ENCODE measurements at regions not wholly inside any gene's neighbourhood (a gene's known extent, or its start where the extent isn't known, plus 50 kb on each side); places are given as distances from the start of the nearest gene placed in this dataset.

DNA sequence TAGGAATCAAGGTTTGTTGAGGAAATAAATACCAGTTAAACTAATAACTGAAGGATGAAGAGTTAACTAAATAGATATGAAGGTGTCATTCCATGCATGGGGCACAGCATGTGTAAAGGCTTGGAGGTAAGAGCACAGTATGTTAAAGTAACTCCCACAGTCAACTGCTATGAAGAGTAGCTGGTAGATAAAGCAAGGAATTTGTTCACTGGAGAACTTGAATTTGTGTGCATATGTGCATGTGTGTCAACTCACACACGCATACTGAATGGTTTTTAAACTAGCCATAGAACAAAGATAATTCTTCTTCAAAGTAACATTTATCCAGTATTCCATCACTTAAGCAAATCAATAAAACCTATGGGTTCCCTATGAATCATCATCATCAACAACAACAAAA, 135.9 kb downstream of the FAM76B start:
- H2BK120ac ChIP-seq (ENCODE audit: low read depth, low read length), result no peak overlapping the region
- H3K56ac ChIP-seq (ENCODE audit: low read length), result no peak overlapping the region
- no peak overlapping the region for H2BK15ac ChIP-seq (replicated peaks; ENCODE audit: low read depth)
- H4K8ac ChIP-seq (ENCODE audit: low read depth, low read length), result no peak overlapping the region
- DNase-seq, result peak; percentile 12
- H3K4me3 ChIP-seq (ENCODE audit: low read length), result no peak overlapping the region
- no peak overlapping the region for H4K5ac ChIP-seq (ENCODE audit: low read length)
- no peak overlapping the region for H3K18ac ChIP-seq (ENCODE audit: low read length)
- H3K36me3 ChIP-seq (ENCODE audit: control insufficient read depth, insufficient read depth, low read length), result no peaks in the 10 kb centered on the region
- H3K4me2 ChIP-seq (ENCODE audit: low read length), result no peak overlapping the region
- H2BK5ac ChIP-seq (ENCODE audit: low read length), result no peak overlapping the region
- H3K23ac ChIP-seq (ENCODE audit: low read length), result no peak overlapping the region
- no peak overlapping the region for H3K9ac ChIP-seq (ENCODE audit: low read length)
- no peaks in the 10 kb centered on the region for H3K27me3 ChIP-seq (ENCODE audit: insufficient read depth, low read length, poor library complexity)
- H3K79me2 ChIP-seq (ENCODE audit: control insufficient read depth, insufficient read depth, low read length), result no peaks in the 10 kb centered on the region
- H3K79me1 ChIP-seq (ENCODE audit: low read length), result no peaks in the 10 kb centered on the region
- no peak overlapping the region for H3K4ac ChIP-seq (ENCODE audit: low read depth, low read length)
- no CpG with 5 or more reads among the region's 1 CpG for WGBS (ENCODE audit: extremely low coverage, insufficient coverage, low lambda C conversion rate)
- H3K4me1 ChIP-seq (ENCODE audit: control insufficient read depth, low read depth, low read length), result peaks cover 3% of the 10 kb centered on the region
- H3K27ac ChIP-seq (ENCODE audit: low read depth, low read length), result no peak overlapping the region
- no peak overlapping the region for H2AK5ac ChIP-seq (ENCODE audit: low read length)

DNA sequence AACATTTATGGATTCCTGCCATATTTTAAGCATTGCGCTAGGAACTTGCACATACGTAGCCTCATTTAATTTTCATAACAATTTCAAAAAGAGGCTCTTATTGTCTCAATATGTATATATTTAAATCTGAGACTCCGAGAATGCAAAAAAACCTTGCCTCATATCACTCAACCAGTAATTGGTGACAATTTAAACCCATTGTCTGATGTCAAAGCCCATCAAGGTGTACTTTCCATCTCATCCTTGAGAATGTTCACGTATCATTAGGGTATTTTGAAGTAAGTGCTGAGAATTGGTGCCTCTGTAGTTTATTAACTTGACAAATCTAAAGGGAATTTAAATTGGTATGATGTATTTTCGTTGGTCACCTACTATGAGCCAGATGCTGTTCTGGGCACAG, 136.5 kb downstream of the FAM76B start:
- Histone ChIP-seq H3K79me1 (ENCODE audit: low read length) (no peaks in the 10 kb centered on the region), H4K5ac (ENCODE audit: low read length) (no peak overlapping the region), H3K27me3 (ENCODE audit: insufficient read depth, low read length, poor library complexity) (no peaks in the 10 kb centered on the region), H3K9ac (ENCODE audit: low read length) (no peak overlapping the region), H3K4ac (ENCODE audit: low read depth, low read length) (no peak overlapping the region), H4K8ac (ENCODE audit: low read depth, low read length) (peak overlapping the region; percentile 28), H3K36me3 (ENCODE audit: control insufficient read depth, insufficient read depth, low read length) (no peaks in the 10 kb centered on the region), H3K79me2 (ENCODE audit: control insufficient read depth, insufficient read depth, low read length) (no peaks in the 10 kb centered on the region), H3K4me1 (ENCODE audit: control insufficient read depth, low read depth, low read length) (peaks cover 3% of the 10 kb centered on the region), H3K4me2 (ENCODE audit: low read length) (no peak overlapping the region), H3K23ac (ENCODE audit: low read length) (no peak overlapping the region), H3K56ac (ENCODE audit: low read length) (no peak overlapping the region), H3K27ac (ENCODE audit: low read depth, low read length) (no peak overlapping the region), H2BK5ac (ENCODE audit: low read length) (no peak overlapping the region), H3K18ac (ENCODE audit: low read length) (no peak overlapping the region), H2AK5ac (ENCODE audit: low read length) (no peak overlapping the region), H3K4me3 (ENCODE audit: low read length) (no peak overlapping the region), H2BK15ac (replicated peaks; ENCODE audit: low read depth) (no peak overlapping the region), H2BK120ac (ENCODE audit: low read depth, low read length) (no peak overlapping the region)
- no peak for DNase-seq
- no CpG with 5 or more reads among the region's 5 CpGs for WGBS (ENCODE audit: extremely low coverage, insufficient coverage, low lambda C conversion rate)

DNA sequence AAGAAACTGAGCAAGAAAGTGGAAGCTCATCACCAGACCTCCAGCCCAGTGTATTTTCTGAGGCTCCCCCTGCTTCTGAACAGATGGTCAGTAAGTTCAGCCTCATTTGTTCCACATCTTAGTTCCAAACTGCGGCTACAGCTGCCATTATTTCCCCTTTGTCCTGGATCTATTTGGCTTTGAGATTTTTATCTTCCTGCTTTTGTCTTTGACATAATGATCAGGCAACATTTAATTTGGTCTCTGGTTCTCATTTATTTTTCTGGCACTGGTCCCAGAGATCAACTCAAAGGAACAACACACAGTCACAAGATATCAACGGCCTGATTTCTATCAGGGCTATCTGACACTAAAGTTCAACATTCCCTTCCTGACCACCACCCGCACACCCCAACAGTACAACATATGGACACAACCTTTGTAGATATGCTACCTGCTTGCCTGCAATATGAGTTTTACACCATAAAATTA, 137.5 kb downstream of the FAM76B start:
- Histone ChIP-seq H2BK5ac (ENCODE audit: low read length) (no peak overlapping the region), H3K9ac (ENCODE audit: low read length) (no peak overlapping the region), H3K79me1 (ENCODE audit: low read length) (no peaks in the 10 kb centered on the region), H3K4me3 (ENCODE audit: low read length) (no peak overlapping the region), H4K5ac (ENCODE audit: low read length) (no peak overlapping the region), H3K79me2 (ENCODE audit: control insufficient read depth, insufficient read depth, low read length) (no peaks in the 10 kb centered on the region), H3K4me2 (ENCODE audit: low read length) (no peak overlapping the region), H2BK15ac (replicated peaks; ENCODE audit: low read depth) (no peak overlapping the region), H3K4me1 (ENCODE audit: control insufficient read depth, low read depth, low read length) (peaks cover 3% of the 10 kb centered on the region), H3K27me3 (ENCODE audit: insufficient read depth, low read length, poor library complexity) (no peaks in the 10 kb centered on the region), H3K4ac (ENCODE audit: low read depth, low read length) (no peak overlapping the region), H2AK5ac (ENCODE audit: low read length) (no peak overlapping the region), H3K36me3 (ENCODE audit: control insufficient read depth, insufficient read depth, low read length) (no peaks in the 10 kb centered on the region), H3K56ac (ENCODE audit: low read length) (no peak overlapping the region), H2BK120ac (ENCODE audit: low read depth, low read length) (no peak overlapping the region), H3K27ac (ENCODE audit: low read depth, low read length) (no peak overlapping the region), H3K23ac (ENCODE audit: low read length) (no peak overlapping the region), H4K8ac (ENCODE audit: low read depth, low read length) (no peak overlapping the region), H3K18ac (ENCODE audit: low read length) (no peak overlapping the region)
- DNase-seq, result no peak
- no CpG with 5 or more reads among the region's 3 CpGs for WGBS (ENCODE audit: extremely low coverage, insufficient coverage, low lambda C conversion rate)

DNA sequence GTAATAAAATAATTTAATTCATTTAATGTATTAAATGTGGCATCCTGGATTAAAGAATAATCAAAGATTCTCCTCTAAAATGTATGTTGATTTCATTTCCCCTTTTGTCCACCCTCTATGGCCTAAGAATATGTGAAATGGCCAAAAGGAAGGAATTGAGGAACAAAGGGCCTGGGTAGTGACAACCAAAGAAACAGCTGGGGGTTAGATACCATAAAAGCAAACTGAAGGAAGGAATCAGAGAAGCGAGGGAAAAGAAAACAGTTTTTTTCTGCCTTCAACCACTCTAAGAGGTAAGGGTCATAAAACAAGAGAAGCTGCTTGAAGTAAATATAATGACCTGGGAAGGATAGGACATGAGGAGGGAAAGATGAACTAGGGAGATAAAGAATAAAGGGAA, 139.3 kb downstream of the FAM76B start:
- Histone ChIP-seq H2BK5ac (ENCODE audit: low read length) (no peak overlapping the region), H3K9ac (ENCODE audit: low read length) (no peak overlapping the region), H3K36me3 (ENCODE audit: control insufficient read depth, insufficient read depth, low read length) (no peaks in the 10 kb centered on the region), H3K79me1 (ENCODE audit: low read length) (no peaks in the 10 kb centered on the region), H3K4me3 (ENCODE audit: low read length) (no peak overlapping the region), H4K8ac (ENCODE audit: low read depth, low read length) (no peak overlapping the region), H3K27ac (ENCODE audit: low read depth, low read length) (no peak overlapping the region), H2AK5ac (ENCODE audit: low read length) (no peak overlapping the region), H3K23ac (ENCODE audit: low read length) (no peak overlapping the region), H3K18ac (ENCODE audit: low read length) (no peak overlapping the region), H3K79me2 (ENCODE audit: control insufficient read depth, insufficient read depth, low read length) (no peaks in the 10 kb centered on the region), H3K56ac (ENCODE audit: low read length) (no peak overlapping the region), H3K4me1 (ENCODE audit: control insufficient read depth, low read depth, low read length) (peaks cover 3% of the 10 kb centered on the region), H4K5ac (ENCODE audit: low read length) (no peak overlapping the region), H2BK15ac (replicated peaks; ENCODE audit: low read depth) (no peak overlapping the region), H2BK120ac (ENCODE audit: low read depth, low read length) (no peak overlapping the region), H3K4me2 (ENCODE audit: low read length) (no peak overlapping the region), H3K4ac (ENCODE audit: low read depth, low read length) (no peak overlapping the region), H3K27me3 (ENCODE audit: insufficient read depth, low read length, poor library complexity) (no peaks in the 10 kb centered on the region)
- peak; percentile 71 for DNase-seq
- WGBS (ENCODE audit: extremely low coverage, insufficient coverage, low lambda C conversion rate), result no CpG with 5 or more reads among the region's 1 CpG

DNA sequence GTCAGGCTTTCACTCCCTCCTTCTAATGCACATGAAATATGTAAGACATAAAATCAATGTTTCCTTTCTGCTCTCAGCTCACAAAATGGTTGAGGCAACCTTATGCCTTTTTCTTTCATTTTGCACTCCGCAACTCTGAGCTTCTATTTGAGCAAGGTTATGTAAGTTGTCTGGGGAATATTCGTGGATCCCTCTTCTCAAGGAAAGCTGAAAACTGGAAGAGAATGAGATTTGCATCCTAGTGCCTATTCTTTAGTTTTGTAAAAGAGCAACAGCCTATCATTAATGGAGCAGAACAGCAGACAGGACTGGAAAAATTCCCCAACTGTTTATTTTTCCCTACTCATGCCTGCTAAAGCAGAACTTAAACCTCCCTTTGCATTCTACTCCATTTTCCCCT, 141.7 kb downstream of the FAM76B start:
- no peak overlapping the region for H3K56ac ChIP-seq (ENCODE audit: low read length)
- H3K4me2 ChIP-seq (ENCODE audit: low read length), result no peak overlapping the region
- H3K79me2 ChIP-seq (ENCODE audit: control insufficient read depth, insufficient read depth, low read length), result no peaks in the 10 kb centered on the region
- no peak overlapping the region for H3K9ac ChIP-seq (ENCODE audit: low read length)
- H4K5ac ChIP-seq (ENCODE audit: low read length), result no peak overlapping the region
- H3K4me3 ChIP-seq (ENCODE audit: low read length), result no peak overlapping the region
- no CpG with 5 or more reads among the region's 2 CpGs for WGBS (ENCODE audit: extremely low coverage, insufficient coverage, low lambda C conversion rate)
- peaks cover 3% of the 10 kb centered on the region for H3K4me1 ChIP-seq (ENCODE audit: control insufficient read depth, low read depth, low read length)
- peak overlapping the region; percentile 45 for H2BK15ac ChIP-seq (replicated peaks; ENCODE audit: low read depth)
- H3K79me1 ChIP-seq (ENCODE audit: low read length), result no peaks in the 10 kb centered on the region
- H3K18ac ChIP-seq (ENCODE audit: low read length), result no peak overlapping the region
- H2BK5ac ChIP-seq (ENCODE audit: low read length), result no peak overlapping the region
- H3K27ac ChIP-seq (ENCODE audit: low read depth, low read length), result no peak overlapping the region
- H3K23ac ChIP-seq (ENCODE audit: low read length), result no peak overlapping the region
- DNase-seq, result no peak
- H3K4ac ChIP-seq (ENCODE audit: low read depth, low read length), result no peak overlapping the region
- no peak overlapping the region for H4K8ac ChIP-seq (ENCODE audit: low read depth, low read length)
- no peaks in the 10 kb centered on the region for H3K36me3 ChIP-seq (ENCODE audit: control insufficient read depth, insufficient read depth, low read length)
- H2AK5ac ChIP-seq (ENCODE audit: low read length), result no peak overlapping the region
- H2BK120ac ChIP-seq (ENCODE audit: low read depth, low read length), result no peak overlapping the region
- H3K27me3 ChIP-seq (ENCODE audit: insufficient read depth, low read length, poor library complexity), result no peaks in the 10 kb centered on the region

DNA sequence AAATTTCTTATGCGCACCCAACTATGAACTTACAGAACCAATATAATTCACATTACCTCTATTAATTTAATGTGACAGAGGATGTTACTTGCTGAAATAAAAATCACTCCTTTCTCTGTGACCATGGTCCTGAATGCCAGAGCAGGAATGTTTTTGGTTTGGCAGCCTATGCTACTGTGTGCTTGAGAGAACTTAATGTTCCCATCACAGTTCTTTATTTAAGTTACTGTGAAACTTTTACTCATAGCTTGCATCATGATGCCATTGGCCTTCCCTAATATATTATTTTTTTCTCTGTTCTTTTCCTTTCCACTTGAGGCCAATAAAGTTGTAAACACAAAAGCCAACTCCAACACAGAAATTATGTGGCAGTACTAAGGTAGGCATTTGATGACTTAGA, 142.2 kb downstream of the FAM76B start:
- Histone ChIP-seq H3K4me1 (ENCODE audit: control insufficient read depth, low read depth, low read length) (peaks cover 3% of the 10 kb centered on the region), H3K9ac (ENCODE audit: low read length) (no peak overlapping the region), H3K79me1 (ENCODE audit: low read length) (no peaks in the 10 kb centered on the region), H3K23ac (ENCODE audit: low read length) (no peak overlapping the region), H3K27ac (ENCODE audit: low read depth, low read length) (no peak overlapping the region), H4K8ac (ENCODE audit: low read depth, low read length) (no peak overlapping the region), H2BK15ac (replicated peaks; ENCODE audit: low read depth) (no peak overlapping the region), H3K4ac (ENCODE audit: low read depth, low read length) (no peak overlapping the region), H3K56ac (ENCODE audit: low read length) (no peak overlapping the region), H2BK120ac (ENCODE audit: low read depth, low read length) (no peak overlapping the region), H3K36me3 (ENCODE audit: control insufficient read depth, insufficient read depth, low read length) (no peaks in the 10 kb centered on the region), H2BK5ac (ENCODE audit: low read length) (no peak overlapping the region), H3K27me3 (ENCODE audit: insufficient read depth, low read length, poor library complexity) (no peaks in the 10 kb centered on the region), H3K18ac (ENCODE audit: low read length) (no peak overlapping the region), H3K4me2 (ENCODE audit: low read length) (no peak overlapping the region), H4K5ac (ENCODE audit: low read length) (no peak overlapping the region), H2AK5ac (ENCODE audit: low read length) (no peak overlapping the region), H3K4me3 (ENCODE audit: low read length) (no peak overlapping the region), H3K79me2 (ENCODE audit: control insufficient read depth, insufficient read depth, low read length) (no peaks in the 10 kb centered on the region)
- DNase-seq, result no peak
- no CpG with 5 or more reads among the region's 1 CpG for WGBS (ENCODE audit: extremely low coverage, insufficient coverage, low lambda C conversion rate)

Data from mesendoderm (in vitro differentiated cells).